ENCODE measurements at regions not wholly inside any gene's neighbourhood (a gene's known extent, or its start where the extent isn't known, plus 50 kb on each side); places are given as distances from the start of the nearest gene placed in this dataset.
A peak's percentile ranks its signal among the peaks of the same experiment; 100 is the strongest.

DNA sequence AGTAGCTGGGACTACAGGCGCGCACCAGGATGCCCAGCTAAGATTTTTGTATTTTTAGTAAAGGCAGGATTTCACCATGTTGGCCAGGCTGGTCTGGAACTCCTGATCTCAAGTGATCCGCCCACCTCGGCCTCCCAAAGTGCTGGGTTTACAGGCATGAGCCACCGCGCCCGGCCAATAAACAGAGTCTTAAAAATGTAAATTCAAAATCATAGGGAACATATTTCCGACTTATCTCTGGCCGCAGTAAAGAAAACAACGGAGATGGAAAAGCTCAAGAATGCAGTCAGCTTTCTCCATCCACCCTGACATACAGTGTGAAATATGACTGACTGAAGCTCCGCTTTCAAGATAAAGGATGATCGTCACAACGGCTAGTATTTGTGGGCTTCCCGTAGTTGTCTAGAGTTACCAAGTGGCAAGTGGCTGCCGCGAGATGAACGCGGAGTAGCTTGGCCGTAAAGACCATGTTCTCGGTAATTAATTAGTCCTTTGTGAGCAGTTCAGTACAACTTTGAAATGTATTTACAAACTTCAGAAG lies 495.1 kb upstream of the FAT1 start:
- Histone ChIP-seq H3K27ac (no peak overlapping the region), H3F3A (ENCODE audit: low read depth) (no peaks in the 10 kb centered on the region), H3K27me3 (no peaks in the 10 kb centered on the region), H4K20me1 (ENCODE audit: low read depth) (no peaks in the 10 kb centered on the region), H3K4me3 (no peak overlapping the region), H3K36me3 (no peaks in the 10 kb centered on the region), H3K9ac (no peak overlapping the region), H3K79me2 (ENCODE audit: low read depth) (no peaks in the 10 kb centered on the region), H3K9me3 (ENCODE audit: low read depth) (no peaks in the 10 kb centered on the region), H3K4me1 (no peaks in the 10 kb centered on the region), H3K4me2 (no peak overlapping the region), H2AFZ (replicated peaks) (no peak overlapping the region)
- Mint-ChIP-seq H3K27ac (no peak overlapping the region), H3K9me3 (peaks cover 2% of the 10 kb centered on the region), H3K4me1 (no peaks in the 10 kb centered on the region), H3K4me3 (no peak overlapping the region), H3K27me3 (ENCODE audit: insufficient read depth, low read depth) (peaks cover 2% of the 10 kb centered on the region), H3K36me3 (no peaks in the 10 kb centered on the region)
- TF ChIP-seq EZH2 (IDR thresholded peaks at IDR 0.05) (no peak), EZH2phosphoT487 (IDR thresholded peaks at IDR 0.05) (no peak), CTCF (IDR thresholded peaks at IDR 0.05) (no peak)
- no peak for DNase-seq (ENCODE audit: low spot score)

- Histone ChIP-seq H4K20me1 (ENCODE audit: low read depth) (no peaks in the 10 kb centered on the region), H3K9ac (no peak overlapping the region), H3K27me3 (no peaks in the 10 kb centered on the region), H3K27ac (no peak overlapping the region), H3F3A (ENCODE audit: low read depth) (peaks cover 3% of the 10 kb centered on the region), H2AFZ (replicated peaks) (no peak overlapping the region), H3K79me2 (ENCODE audit: low read depth) (no peaks in the 10 kb centered on the region), H3K4me3 (no peak overlapping the region), H3K4me2 (no peak overlapping the region), H3K4me1 (peaks cover 5% of the 10 kb centered on the region), H3K36me3 (no peaks in the 10 kb centered on the region), H3K9me3 (ENCODE audit: low read depth) (no peaks in the 10 kb centered on the region)
- H3K9me3 Mint-ChIP-seq, result no peaks in the 10 kb centered on the region
- H3K27ac Mint-ChIP-seq, result no peak overlapping the region
- no peak for DNase-seq (ENCODE audit: low spot score)
- no peaks in the 10 kb centered on the region for H3K4me1 Mint-ChIP-seq
- H3K4me3 Mint-ChIP-seq, result no peak overlapping the region
- no peaks in the 10 kb centered on the region for H3K36me3 Mint-ChIP-seq
- TF ChIP-seq CTCF (IDR thresholded peaks at IDR 0.05) (no peak), EZH2 (IDR thresholded peaks at IDR 0.05) (no peak), EZH2phosphoT487 (IDR thresholded peaks at IDR 0.05) (no peak)
- H3K27me3 Mint-ChIP-seq (ENCODE audit: insufficient read depth, low read depth), result no peaks in the 10 kb centered on the region
Measured at GRCh38 chr4:187224560-187224959, 500.9 kb upstream of the FAT1 start.

DNA sequence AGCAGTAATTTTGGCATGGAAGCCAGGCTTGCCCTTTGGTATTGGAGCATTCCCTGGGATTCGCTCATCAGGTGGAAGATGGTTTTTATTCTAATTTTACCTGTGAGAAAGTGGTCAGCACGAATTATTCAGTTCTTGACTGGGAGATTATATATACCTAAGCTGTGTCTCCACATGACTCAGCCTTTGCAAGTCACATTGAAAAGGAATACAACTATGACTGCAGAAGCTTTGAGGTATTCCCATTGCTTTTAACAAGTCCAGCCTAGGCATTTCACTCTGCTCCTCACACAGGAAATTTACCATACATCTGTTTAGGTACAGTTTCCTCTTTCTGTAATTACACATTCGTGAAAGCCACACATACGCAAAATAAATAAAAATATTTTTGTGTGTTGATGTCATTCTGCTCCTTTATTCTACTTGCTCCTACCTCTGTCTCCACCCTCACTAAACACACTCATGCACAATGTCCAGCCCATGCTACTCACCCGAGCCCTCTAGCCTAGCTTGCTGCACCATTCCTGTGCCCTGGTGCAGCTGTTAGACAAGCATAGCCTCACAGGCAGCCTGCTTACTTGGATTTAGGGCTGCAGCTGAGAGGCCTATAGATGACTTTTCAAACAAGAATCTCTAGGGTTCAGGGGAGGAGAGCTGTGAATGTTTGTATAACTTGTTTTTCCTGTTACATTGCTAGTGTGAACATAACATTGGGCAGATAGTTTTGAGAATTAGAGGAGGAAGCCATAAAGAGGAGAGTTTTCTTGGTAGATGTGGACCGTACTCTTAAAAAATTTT lies 504.4 kb upstream of the FAT1 start:
- H3K9ac ChIP-seq, result no peak overlapping the region
- TF ChIP-seq CTCF (IDR thresholded peaks at IDR 0.05), result no peak
- no peak for TF ChIP-seq EZH2 (IDR thresholded peaks at IDR 0.05)
- TF ChIP-seq EZH2phosphoT487 (IDR thresholded peaks at IDR 0.05), result no peak
- Mint-ChIP-seq H3K27me3 (ENCODE audit: insufficient read depth, low read depth) (no peaks in the 10 kb centered on the region), H3K4me3 (no peak overlapping the region), H3K9me3 (no peaks in the 10 kb centered on the region), H3K36me3 (no peaks in the 10 kb centered on the region), H3K27ac (no peak overlapping the region), H3K4me1 (no peaks in the 10 kb centered on the region)
- no peaks in the 10 kb centered on the region for H3K9me3 ChIP-seq (ENCODE audit: low read depth)
- no peaks in the 10 kb centered on the region for H3K27me3 ChIP-seq
- H3K4me1 ChIP-seq, result peaks cover 5% of the 10 kb centered on the region
- no peak overlapping the region for H3K4me3 ChIP-seq
- H3K27ac ChIP-seq, result no peak overlapping the region
- H3K36me3 ChIP-seq, result no peaks in the 10 kb centered on the region
- peak overlapping the region; percentile 77 for H2AFZ ChIP-seq (replicated peaks)
- H3K79me2 ChIP-seq (ENCODE audit: low read depth), result no peaks in the 10 kb centered on the region
- H3F3A ChIP-seq (ENCODE audit: low read depth), result peaks cover 3% of the 10 kb centered on the region
- no peaks in the 10 kb centered on the region for H4K20me1 ChIP-seq (ENCODE audit: low read depth)
- H3K4me2 ChIP-seq, result no peak overlapping the region
- DNase-seq (ENCODE audit: low spot score), result peak; percentile 16

Data from neural progenitor cell (in vitro differentiated cells).